Left colon (tissue), 2 donors: ENCODE measurements at regions not wholly inside any gene's neighbourhood (a gene's known extent, or its start where the extent isn't known, plus 50 kb on each side); places are given as distances from the start of the nearest gene placed in this dataset.
"Not testable (repeated sequence)": the region's sequence is repeated elsewhere in the genome, so short reads cannot be mapped to it uniquely, and the experiment has no call there.

Source experiments
- ATAC-seq: fragments of 200-7000 bp; cut with Tn5 transposase; one replicate; pipeline ENCODE4 v1.9.1; 2020; ENCODE audit warnings: mild to moderate bottlenecking, moderate library complexity
- DNase-seq, 2 donors: peaks; one replicate each; pipeline ENCODE4 v3.0.0-alpha.2; 2020
- intact Hi-C, 2 donors: fragments of 100-400 bp; cut with DNase I in 1 of 2; cut with micrococcal nuclease in 1 of 2; formaldehyde crosslinking; loops; one replicate each; pipeline versions ENCODE4 v1.11.2 to v1.14.0; 2022; cut with DNase I, micrococcal nuclease
- donor health status: DM: no; HTN: no; CAD: no.
- donor health status: DM: yes; HTN: yes; CAD: no.

- intact Hi-C loops, result no loop called here
- ATAC-seq (peak; percentile 25), DNase-seq (no peak)
Observed at GRCh38 chr2:195342061-195342460, 315.0 kb upstream of the SLC39A10 start.

DNA sequence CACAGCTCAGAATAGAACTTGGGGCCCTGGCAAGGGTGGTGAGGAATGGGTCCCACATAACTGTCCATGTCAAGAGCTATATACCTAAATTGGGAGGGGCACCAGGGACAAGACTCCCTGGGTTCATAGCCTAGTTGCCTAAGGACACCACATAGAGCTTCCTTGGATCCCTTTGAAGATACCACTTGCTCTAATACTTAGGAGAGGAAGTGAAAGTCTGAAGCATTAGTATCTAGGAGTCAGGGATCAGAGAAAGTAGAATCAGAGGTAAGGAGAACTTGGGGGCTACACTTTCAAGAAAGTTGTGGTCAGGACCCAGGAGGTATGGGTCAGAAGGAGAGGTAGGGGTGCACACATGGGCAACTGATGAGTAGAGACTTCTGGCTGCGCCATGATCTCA lies 318.2 kb upstream of the SLC39A10 start:
- no peak for ATAC-seq
- intact Hi-C loops, result no loop called here
- no peak for DNase-seq

DNA sequence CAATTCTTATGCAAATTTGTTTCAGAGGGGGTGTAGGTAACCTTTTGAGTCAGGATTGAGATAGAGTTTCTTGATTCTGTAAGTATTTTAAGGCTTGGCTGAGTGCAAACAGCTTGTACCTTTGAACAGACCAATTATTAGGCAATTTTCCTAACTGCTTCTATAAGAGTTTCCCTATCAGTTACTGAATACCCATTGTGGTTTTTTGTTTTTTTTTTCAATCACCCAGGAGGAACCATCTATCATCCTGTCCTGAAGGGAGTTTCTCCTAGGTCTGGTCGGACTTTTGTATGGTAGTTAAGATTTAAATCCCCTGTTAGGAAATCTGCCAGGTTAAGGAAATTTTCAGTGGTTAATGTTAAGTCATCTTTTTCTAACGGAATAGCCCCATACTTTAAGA lies 319.4 kb upstream of the SLC39A10 start:
- DNase-seq, result no peak
- ATAC-seq, result no peak
- intact Hi-C loops, result no loop called here

- DNase-seq, result no peak
- intact Hi-C loops, result no loop called here
- ATAC-seq, result no peak
Observed at GRCh38 chr2:195333869-195334268, 323.2 kb upstream of the SLC39A10 start.

DNA sequence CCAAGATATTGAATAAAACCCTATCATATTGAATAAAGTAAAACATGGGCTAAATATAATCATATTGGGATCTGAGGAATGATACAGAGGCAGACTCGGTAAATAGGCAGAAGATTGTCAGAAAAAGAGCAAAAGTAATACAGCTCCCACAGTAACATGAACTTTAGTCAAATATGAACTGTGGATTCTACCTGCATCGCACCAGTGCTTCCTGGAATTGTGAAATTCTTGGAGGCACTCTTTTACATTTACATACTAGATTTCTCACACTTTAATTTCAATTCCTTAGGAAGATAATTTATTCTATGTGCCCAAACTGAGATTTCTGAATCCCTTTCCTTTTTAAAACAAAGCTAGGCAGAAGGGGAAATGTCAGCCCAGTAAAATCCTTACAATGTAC lies 325.1 kb upstream of the SLC39A10 start:
- intact Hi-C loops, result no loop called here
- no peak for DNase-seq
- peak; percentile 39 for ATAC-seq

DNA sequence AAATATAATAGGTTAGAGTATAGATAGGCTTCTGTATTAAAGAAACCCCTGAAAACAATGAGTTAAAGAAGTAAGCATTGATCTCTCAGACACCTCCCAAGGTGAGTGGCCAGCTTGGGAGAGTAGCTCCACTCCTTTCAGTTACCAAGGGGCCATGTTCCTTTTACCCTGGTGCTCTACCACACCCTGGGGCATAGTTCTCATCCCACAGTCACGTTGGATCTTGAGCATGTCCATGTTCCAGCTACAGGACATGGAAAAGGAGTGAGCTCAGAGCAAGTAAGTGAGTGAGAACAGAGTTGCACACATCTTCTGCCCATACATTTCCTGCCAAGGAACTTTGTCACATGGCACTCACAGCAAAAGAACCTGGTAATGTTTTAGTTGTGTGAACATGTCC lies 325.9 kb upstream of the SLC39A10 start:
- intact Hi-C loops, result no loop called here
- DNase-seq, result peak; percentile 27 to 64
- ATAC-seq, result peak; percentile 86

DNA sequence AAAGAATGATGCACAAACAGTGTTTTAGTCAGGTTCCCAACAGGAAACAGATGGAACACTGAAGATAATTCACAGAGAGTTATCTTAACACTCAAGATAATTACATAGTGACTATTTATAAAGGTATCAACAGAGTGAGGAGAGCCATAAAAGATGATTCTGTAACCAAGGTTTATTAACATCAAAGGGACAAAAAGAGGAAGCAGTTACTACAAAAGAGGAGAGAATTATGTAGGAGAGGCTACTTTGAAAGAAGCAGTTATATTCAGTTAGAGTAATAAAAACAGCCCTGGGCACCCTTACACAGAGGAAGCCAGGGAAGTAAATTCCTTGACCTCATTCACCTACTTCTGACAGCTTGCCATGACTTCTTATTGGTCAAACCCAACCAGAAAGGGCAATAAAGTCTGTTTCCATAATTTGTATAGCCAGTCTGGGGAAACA lies 326.5 kb upstream of the SLC39A10 start:
- intact Hi-C loops, result no loop called here
- peak in 1 of 2 donors; percentile 37 for DNase-seq
- peak; percentile 92 for ATAC-seq

- intact Hi-C loops, ATAC-seq: not testable (repeated sequence)
Observed at GRCh38 chr2:195329784-195330183, 327.2 kb upstream of the SLC39A10 start.

GRCh38 chr2:195326537-195326936 lies 330.5 kb upstream of the SLC39A10 start:
- no peak for ATAC-seq
- intact Hi-C loops, result no loop called here

More at GRCh38 chr2:195329784-195330183, 327.2 kb upstream of the SLC39A10 start:
- not testable (repeated sequence) for DNase-seq

GRCh38 chr2:195322324-195322723 lies 334.7 kb upstream of the SLC39A10 start:
- ATAC-seq, result peak; percentile 68
- DNase-seq, result peak; percentile 64 to 69
- intact Hi-C loops, result no loop called here

More at GRCh38 chr2:195326537-195326936, 330.5 kb upstream of the SLC39A10 start:
- DNase-seq, result no peak

DNA sequence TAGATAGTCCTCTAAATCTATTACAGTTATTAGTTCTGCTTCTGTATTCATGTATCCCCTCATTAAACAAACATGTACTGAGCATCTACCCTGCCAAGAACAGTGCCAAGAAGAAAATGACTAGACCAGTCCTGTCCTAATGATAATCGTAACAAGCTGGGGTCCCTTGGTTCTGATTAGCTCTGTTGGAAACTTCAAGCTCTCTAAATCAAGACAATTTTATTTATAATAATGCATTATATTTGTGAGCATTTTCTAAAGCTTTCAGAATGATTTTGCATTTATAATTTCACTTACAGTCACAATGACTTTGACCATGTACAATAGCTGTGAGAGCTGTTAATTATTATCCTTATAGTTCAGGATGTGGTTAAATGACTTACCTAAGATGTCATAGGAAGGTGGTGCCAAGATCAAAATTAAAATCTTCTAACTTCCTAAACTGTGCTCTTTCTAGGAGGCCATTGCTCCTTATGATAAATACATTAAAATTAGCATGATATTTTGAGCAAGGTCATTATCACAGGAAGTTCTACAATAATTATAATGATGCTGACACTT lies 336.5 kb upstream of the SLC39A10 start:
- intact Hi-C loops, result no loop called here

GRCh38 chr2:195319548-195320412 lies 337.2 kb upstream of the SLC39A10 start:
- ATAC-seq, result peak; percentile 87
- no peak for DNase-seq
- intact Hi-C loops, result no loop called here

More for the DNA sequence above, 336.5 kb upstream of the SLC39A10 start:
- DNase-seq, result no peak
- ATAC-seq, result peak; percentile 49

- intact Hi-C loops, result no loop called here
- ATAC-seq, result peak; percentile 66
- peak in 1 of 2 donors; percentile 27 for DNase-seq
Observed at GRCh38 chr2:195319112-195319460, 337.9 kb upstream of the SLC39A10 start.

GRCh38 chr2:195318440-195319111 lies 338.4 kb upstream of the SLC39A10 start:
- intact Hi-C loops, result no loop called here
- peak in 1 of 2 donors; percentile 64 for DNase-seq
- ATAC-seq, result peak; percentile 56

- intact Hi-C loops, result no loop called here
- DNase-seq (no peak), ATAC-seq (no peak)
Observed at GRCh38 chr2:195317550-195317949, 339.5 kb upstream of the SLC39A10 start.

- DNase-seq, result no peak
- intact Hi-C loops, result no loop called here
- no peak for ATAC-seq
Observed at GRCh38 chr2:195316486-195316885, 340.5 kb upstream of the SLC39A10 start.

- no peak for DNase-seq
- intact Hi-C loops, result no loop called here
- ATAC-seq, result no peak
Observed at GRCh38 chr2:195313962-195314361, 343.1 kb upstream of the SLC39A10 start.

- ATAC-seq, result no peak
- DNase-seq, result no peak
- intact Hi-C loops, result no loop called here
Observed at GRCh38 chr2:195312662-195313061, 344.4 kb upstream of the SLC39A10 start.

DNA sequence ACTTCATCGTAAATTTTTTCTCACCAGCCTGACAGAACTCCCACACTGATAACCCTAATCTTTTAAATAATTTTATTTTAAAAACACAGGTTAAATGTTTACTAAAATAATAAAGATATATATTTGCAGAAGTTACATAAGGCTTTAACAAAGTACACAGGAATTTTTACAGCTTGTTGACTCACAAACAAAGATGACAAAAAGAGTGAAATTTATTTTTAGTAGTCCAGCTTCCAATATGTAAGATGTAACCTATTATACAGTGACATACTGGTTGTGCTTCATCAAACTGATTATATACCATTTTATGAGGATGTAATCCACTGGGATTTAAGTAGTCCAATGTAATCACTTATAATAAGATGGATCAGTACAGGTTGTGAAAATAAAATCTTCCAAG lies 348.9 kb upstream of the SLC39A10 start:
- DNase-seq (no peak), ATAC-seq (no peak)
- intact Hi-C loops, result no loop called here

GRCh38 chr2:195307751-195308150 lies 349.3 kb upstream of the SLC39A10 start:
- peak in 1 of 2 donors; percentile 6 for DNase-seq
- intact Hi-C loops, result no loop called here
- ATAC-seq, result peak; percentile 72
